Stomach (tissue), 8 donors: ENCODE measurements at regions not wholly inside any gene's neighbourhood (a gene's known extent, or its start where the extent isn't known, plus 50 kb on each side); places are given as distances from the start of the nearest gene placed in this dataset.

ENCODE experiments used
- DNase-seq, 2 donors: peaks; one replicate each; pipeline versions ENCODE4 v3.0.0 to v3.0.0-alpha.2; 2013 to 2019
- H3K27ac ChIP-seq, 5 donors: fragments of 200-600 bp in 4 of 5; sonication (generic) in 4 of 5; one replicate each; pipeline ENCODE4 v1.5.1; 2013 to 2019; ENCODE audit warnings: mild to moderate bottlenecking in 1 of 5, moderate library complexity in 1 of 5
- H3K27me3 ChIP-seq, 3 donors: fragments of 200-600 bp; sonication (generic); one replicate each; pipeline ENCODE4 v1.5.1; 2017 to 2019; ENCODE audit warnings: mixed run types in 1 of 3
- H3K36me3 ChIP-seq, 4 donors: fragments of 200-600 bp; sonication (generic); 1 replicate in 3 of 4; 2 replicates in 1 of 4; pipeline ENCODE4 v1.5.1; 2016 to 2019
- H3K4me1 ChIP-seq, 4 donors: fragments of 200-600 bp; sonication (generic); one replicate each; pipeline ENCODE4 v1.5.1; 2016 to 2019
- H3K4me3 ChIP-seq, 4 donors: fragments of 200-600 bp; sonication (generic) in 3 of 4; one replicate each; pipeline ENCODE4 v1.5.1; 2016 to 2019; ENCODE audit warnings: mild to moderate bottlenecking in 1 of 4
- H3K9me3 ChIP-seq, 4 donors: fragments of 200-600 bp; sonication (generic); one replicate each; pipeline ENCODE4 v1.5.1; 2016 to 2019
- CTCF ChIP-seq, 7 experiments: fragments of 450-650 bp in 4 of 7; fragments of 200-600 bp in 3 of 7; sonication (generic) in 3 of 7; IDR thresholded peaks; one replicate each; pipeline ENCODE4 v1.5.1; 2016 to 2019; ENCODE audit warnings: antibody characterized with exemption in 7 of 7, control low read depth in 2 of 7, mild to moderate bottlenecking in 1 of 7
- EP300 ChIP-seq: sonication (generic); formaldehyde crosslinking; IDR thresholded peaks from one replicate; pipeline ENCODE4 v1.6.1; 2017; ENCODE audit warnings: antibody characterized with exemption
- POLR2A ChIP-seq, 4 donors: fragments of 450-650 bp; IDR thresholded peaks; one replicate each; pipeline ENCODE4 v1.6.1; 2016; ENCODE audit warnings: antibody characterized with exemption in 4 of 4, control low read depth in 2 of 4, mild to moderate bottlenecking in 1 of 4, moderate library complexity in 1 of 4
- POLR2AphosphoS5 ChIP-seq, 3 donors: sonication (generic); formaldehyde crosslinking; IDR thresholded peaks; one replicate each; pipeline ENCODE4 v1.6.1; 2016; ENCODE audit warnings: antibody characterized with exemption in 3 of 3
- WGBS, 5 donors: extraction: QIAGEN DNeasy Blood & Tissue Kit in 3 of 5; methylation state at CpG; one replicate each; pipeline versions ENCODE4 v1.1.5 to v1.1.7; 2013 to 2018; 5-methylcytosine and 5-hydroxymethylcytosine counted together
- intact Hi-C: fragments of 100-400 bp; cut with DNase I; formaldehyde crosslinking; loops from one replicate; pipeline ENCODE4 v1.15.1; 2023; ENCODE audit warnings: low total_unique reads
- donor health status: healthy with polysubstance abuse.
- donor health status: Bipolar disorder and iron deficiency.
- donor health status: healthy.

GRCh38 chr5:147956842-147957223 is 50.5 kb upstream of the C5orf46 start:
- no peaks in the 10 kb centered on the region for H3K36me3 ChIP-seq
- H3K4me1 ChIP-seq: no peaks in the 10 kb centered on the region
- no peaks in the 10 kb centered on the region for H3K27me3 ChIP-seq
- H3K4me3 ChIP-seq: no peak overlapping the region
- H3K9me3 ChIP-seq: no peaks in the 10 kb centered on the region
- no peak for DNase-seq
- intact Hi-C loops: no loop called here
- TF ChIP-seq POLR2AphosphoS5 (IDR thresholded peaks at IDR 0.05) (no peak), POLR2A (IDR thresholded peaks at IDR 0.05) (no peak), EP300 (no peak), CTCF (IDR thresholded peaks at IDR 0.05) (no peak)
- no peak overlapping the region for H3K27ac ChIP-seq
- WGBS, 5 donors: 41 to 65% (median 54%) methylated on average over 2 of the region's 2 CpGs

GRCh38 chr5:147956064-147956841 is 49.9 kb upstream of the C5orf46 start:
- Histone ChIP-seq H3K27ac (no peak overlapping the region), H3K27me3 (no peaks in the 10 kb centered on the region), H3K36me3 (no peaks in the 10 kb centered on the region), H3K4me3 (no peak overlapping the region), H3K9me3 (no peaks in the 10 kb centered on the region), H3K4me1 (no peaks in the 10 kb centered on the region)
- intact Hi-C loops: no loop called here
- 67 to 71% (median 71%) methylated on average over 1 of the region's 1 CpG for WGBS, 5 donors
- no peak for DNase-seq
- TF ChIP-seq CTCF (IDR thresholded peaks at IDR 0.05) (no peak), POLR2A (IDR thresholded peaks at IDR 0.05) (no peak), POLR2AphosphoS5 (IDR thresholded peaks at IDR 0.05) (no peak), EP300 (no peak)
